NCI-H1436 treated with DMSO at 0.1 percent for 48 hours (cell line): ENCODE measurements at regions not wholly inside any gene's neighbourhood (a gene's known extent, or its start where the extent isn't known, plus 50 kb on each side); places are given as distances from the start of the nearest gene placed in this dataset.
"Not testable (repeated sequence)": the region's sequence is repeated elsewhere in the genome, so short reads cannot be mapped to it uniquely, and the experiment has no call there.

ENCODE experiments used
- DNase-seq: peaks from one replicate; lab custom pipeline; 2025; lab: John Stamatoyannopoulos, UW

DNA sequence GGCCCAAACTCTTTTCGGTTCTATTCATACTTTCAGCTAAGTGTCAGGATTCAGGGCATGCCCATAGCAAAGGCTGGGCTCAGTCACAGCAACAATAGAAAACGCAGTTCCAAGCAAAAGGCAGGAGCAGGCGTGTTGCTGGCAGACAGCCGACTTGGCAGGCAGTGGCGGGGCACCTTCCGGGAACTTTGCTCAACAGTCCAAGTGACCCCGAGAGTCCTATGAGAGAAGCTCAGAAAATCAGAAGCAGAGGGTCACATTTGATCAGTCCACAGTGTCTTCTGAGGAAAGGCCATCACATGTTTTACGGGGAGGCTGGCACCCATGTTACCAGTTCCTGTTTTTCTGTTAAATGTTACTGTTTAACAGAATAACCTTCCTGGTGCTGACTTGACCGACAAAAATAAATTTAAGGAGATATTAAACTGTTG is 115.0 kb downstream of the DACT1 start:
- no peak for DNase-seq

DNA sequence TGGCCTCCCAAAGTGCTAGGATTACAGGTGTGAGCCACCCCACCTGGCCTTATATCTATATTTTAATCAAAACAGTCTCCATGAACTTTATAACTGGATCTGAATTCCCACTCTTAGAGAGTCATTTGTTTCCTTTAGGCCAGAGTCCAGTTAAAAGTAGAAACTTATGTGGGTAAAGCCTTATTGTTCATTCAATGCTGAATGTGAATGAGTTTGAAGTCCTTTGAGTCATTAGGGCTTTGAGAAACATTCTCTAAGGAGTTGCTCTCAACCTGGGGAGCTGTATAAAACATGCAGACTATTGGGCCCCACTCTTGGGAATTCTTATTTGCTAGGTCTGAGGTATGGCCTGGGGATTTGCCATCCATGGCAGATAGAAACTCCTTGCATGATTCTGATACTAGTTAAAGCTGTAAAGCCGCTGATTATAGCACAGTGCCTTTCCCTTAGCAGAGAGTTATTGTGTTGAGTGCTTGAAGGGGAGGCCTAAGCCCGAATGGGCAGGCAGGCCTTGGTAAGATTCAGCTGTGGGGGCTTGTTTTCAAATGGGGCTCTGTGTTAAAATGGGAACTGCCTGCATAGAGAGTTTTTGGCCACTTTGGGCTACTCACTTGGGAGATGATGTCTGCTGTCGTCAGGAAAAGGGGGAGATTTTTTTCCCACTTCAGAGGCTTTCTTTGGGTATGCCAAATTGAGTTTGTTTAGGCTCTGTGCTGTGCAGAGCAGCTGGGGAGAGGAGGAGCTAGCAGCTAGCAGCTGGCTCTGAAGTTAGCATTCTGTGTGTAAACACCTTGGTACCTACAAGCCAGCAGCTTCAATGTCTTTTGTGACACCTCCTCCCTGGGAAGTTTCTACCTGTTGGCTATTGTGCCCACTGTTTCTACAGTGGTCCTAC is 117.5 kb downstream of the DACT1 start:
- DNase-seq: no peak

DNA sequence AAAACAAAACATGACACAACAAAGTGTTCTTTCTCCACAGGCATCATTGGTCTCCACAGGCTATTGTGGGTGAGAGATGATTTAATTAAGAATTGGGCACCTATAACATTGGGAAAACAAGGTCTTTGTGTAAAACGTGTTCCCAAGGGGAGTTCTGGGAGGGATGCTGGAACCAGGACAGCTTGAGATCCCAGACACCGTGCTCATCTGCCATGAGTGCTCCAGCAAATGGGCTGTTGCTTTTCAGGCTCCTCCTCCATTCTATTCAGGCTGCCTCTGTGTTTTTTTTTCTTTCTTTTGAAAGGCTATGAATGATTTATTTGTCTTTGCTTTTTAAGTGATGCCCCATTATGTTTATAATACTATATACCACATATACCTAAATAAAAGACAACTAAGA is 122.4 kb downstream of the DACT1 start:
- DNase-seq: no peak

DNA sequence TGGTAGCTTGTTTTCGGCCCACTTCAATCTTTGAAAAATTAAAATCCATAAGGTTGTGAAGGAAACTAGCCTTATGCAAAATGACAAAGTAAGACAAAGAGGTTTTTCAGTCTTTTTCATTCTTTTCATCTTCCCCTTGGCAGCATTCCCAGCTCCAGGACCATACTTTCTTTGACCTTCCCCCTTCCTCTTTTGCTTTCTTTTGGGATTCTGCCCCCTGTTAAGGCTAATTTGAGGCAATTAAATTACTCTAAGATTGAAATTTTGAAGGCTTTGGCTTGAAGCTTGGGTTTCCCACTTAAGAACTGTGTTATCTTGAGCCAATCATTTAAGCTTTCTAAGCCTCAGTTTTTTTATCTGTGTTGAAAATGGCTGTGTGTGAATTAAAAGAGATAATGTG is 124.9 kb downstream of the DACT1 start:
- DNase-seq: no peak

DNA sequence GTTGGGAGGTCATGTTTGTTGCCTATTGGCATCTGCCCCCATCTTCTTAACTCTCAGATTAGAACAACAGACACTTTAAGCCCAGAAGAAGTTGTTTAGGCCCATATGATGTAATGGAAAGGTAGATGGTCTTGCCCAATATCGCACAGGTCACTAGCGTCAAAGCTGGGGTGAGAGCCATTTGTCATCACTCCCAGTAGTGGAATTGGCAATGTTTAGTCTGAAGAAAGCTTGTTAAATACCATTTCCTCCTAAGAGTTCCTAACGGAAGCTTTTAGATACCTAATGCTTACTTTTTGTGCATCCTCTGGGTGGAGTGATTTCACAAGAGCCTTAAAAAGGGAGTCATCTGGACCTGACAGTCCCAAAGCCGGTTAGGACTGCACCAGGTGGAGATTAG is 125.4 kb downstream of the DACT1 start:
- no peak for DNase-seq

DNA sequence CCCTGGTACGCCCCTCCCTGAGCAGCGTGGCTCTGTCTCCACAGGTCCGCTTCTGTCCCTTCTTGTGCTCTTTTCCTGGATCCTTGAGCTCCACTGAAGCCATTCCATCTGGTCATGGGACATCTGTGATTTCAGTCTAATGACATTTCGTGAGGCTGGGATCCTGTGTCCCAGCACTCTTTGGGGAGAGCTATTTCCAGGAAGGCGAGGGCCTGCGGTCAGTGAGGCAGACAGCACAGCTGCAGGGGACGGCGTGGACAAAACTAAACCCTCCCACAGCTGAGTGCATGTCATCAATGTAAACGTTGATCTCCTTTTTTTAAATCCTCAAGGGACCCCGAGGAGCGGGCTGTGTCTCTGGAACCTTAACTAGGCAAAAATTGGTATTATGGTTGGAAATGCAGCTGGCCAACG is 127.7 kb downstream of the DACT1 start:
- DNase-seq: no peak

DNA sequence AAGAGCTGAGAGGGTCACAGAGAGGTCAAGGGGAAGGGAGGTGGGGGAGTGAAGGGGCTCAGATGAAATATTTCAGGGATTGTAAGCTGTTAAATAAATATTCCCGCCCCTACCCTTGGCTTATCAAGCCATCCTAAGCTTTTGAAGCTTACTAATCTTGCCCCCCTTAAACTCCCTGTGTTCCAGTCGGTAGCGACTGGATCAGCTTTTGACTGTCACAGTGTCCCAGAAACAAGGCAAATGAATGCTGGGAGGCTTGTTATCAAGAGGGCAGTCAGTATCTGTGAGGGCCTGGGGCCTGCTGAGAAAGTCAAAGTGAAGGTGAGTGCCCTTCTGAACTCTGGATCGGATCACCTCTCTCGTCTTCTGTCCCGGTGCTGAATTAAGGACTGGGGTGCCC is 128.1 kb downstream of the DACT1 start:
- DNase-seq: no peak

DNA sequence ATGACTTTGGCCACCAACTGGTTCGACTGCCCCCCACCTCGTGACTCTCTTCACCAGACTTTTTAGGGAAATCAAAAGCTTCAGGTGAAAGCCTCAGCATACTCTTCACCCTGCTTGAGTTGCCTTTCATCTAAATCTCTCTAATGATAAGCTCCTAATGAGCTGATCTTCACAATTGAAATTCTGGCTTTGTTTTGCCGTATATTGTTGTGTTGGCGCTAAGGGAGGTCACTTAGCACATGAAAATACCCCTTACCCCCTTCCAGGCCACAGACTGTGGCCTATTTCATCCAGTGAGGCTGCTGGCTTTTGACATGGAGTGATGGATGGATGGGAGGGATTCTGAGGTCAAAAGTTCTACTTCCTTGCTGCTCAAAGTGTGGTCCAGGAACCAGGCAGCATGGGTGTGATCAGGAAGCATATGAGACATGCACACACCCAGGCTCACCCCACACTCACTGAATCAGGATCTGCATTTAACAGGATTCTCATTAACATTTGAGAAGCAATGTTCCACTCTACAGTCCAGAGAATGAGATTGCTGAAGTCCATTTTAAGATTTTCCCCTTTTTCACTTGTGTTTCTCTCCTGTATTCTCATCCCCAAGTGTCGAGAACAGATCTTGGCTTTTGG is 131.4 kb downstream of the DACT1 start:
- no peak for DNase-seq

DNA sequence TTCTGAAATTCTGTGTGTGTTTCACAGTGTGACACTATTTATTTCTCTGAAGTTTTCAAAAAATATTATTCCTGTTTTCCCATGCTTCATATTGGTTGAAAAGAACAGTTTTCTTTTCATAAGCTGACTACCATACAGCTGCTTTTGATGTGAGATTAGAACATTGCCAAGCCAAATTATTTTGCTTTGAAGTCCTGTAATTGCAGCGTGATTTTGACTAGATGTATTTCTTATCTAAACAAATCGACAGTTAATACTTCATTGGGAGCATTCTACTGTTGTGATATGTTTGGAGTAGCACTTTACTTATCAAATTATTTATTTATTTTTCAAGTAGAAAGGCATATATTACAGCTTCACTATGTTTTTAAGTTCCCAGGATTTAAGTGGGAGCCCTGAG is 132.0 kb downstream of the DACT1 start:
- DNase-seq: no peak

DNA sequence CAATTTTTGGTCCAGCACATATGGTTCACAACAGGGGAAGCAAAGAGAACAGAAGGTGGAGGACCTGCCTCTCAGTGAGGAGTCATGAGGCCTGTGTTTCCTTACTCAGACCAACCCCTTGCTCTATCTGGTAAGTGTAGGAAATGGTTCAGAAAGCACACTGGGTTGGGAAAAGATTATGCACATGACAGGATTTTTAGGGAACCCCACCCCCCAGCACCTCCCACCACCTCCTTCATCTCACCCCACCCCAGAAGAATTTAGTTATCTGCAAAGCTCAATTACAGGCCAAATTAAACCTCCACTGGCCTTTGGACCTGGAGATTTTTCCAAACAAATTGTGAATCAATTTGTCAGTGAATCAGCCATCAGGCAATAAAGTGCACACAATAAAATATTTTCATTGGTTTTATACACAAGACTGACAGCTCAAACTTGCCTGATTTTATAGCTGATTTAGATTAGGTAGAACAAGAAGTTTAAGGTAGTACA is 132.8 kb downstream of the DACT1 start:
- no peak for DNase-seq

DNA sequence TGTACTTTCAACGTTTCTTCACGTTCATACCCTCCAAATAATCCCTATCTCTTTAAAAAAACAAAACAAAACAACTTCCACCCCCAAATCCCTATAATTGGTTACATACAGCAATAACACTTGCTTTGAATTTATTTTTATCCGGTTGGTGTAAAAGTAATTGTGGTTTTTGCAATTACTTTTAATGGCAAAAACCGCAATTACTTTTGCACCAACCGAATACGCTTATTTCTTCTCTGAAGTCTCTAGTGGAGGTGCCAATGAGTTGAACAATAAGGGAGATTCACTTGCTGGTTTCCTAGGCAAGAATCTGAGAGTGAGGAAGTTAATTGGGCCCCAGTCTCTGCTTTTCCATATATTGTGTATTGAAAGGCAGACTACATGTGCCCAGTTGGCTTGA is 133.3 kb downstream of the DACT1 start:
- no peak for DNase-seq

DNA sequence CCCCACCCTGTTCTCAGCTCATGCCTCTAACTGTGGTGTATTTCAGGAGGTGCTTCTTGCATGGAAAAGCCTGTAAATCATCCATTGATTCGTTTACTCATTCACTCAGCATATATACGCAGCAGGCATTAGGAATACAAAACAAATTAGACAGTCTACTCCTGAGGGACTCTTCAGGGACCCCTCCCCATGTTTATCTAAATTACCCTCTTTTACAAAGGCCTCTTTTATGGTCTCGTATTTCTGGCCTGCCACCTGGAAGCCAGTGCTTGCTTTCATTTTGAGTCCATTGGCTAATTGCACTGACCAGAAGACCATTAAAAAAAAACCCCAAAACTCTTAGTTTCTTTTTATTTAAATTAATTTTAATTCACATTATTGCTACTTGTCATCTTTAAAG is 134.4 kb downstream of the DACT1 start:
- DNase-seq: no peak

DNA sequence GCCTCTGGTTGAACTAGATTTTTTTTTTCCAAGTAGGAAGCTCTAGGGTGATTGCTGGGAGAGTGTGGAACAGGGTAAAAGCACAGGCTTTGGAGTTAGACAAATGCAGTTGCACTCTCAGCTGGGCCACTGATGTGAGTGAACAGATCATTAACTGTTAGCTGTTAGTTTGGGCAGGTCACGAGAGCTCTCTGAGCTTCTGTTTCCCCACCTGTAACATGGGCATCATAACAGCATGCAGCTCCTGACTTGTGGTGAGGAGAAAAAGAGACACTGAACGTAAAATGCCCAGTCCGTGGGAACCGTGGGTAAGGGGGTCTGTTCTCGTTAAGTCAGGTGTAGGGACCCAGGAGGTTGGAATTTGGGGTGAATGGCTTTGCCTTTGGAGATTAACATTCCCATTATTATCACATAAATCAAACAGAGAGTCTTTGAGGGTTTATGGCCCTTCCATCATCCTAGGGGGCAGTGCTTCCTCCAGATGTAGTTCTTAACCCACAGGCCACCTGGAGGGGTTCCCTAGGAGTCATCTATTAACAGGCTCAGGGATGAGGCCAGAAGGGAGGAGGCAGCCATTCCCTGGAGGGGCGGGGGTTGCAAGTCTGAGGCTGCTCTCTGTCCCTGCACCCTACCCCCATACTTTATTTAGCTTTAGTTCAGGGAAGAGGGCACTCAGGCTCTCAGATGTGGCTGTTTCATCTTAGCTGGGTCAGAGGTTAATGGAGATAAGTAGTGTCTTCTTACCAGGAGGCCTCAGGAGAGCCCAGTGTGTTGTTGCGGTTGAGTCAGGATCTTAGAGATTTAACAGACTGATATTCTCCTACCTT is 135.2 kb downstream of the DACT1 start:
- DNase-seq: no peak

DNA sequence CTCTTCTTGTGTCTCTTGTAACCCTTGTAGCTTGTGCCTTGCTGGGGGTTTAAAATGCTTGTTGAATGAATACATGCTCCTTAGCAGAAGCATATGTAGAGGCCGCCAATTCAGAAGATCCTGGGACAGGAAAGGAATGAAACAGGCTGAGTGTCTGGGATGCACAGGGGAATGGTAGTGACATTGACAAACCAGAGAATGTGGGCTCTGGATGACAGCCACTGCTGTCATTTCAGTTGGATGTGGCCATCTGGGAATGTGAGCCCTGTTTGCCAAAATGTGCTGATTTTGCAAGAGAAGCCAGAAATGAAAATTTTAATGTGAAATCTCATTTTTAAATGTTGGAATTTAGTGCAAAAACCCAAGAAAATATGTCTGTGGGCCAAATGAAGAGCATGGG is 136.8 kb downstream of the DACT1 start:
- no peak for DNase-seq

DNA sequence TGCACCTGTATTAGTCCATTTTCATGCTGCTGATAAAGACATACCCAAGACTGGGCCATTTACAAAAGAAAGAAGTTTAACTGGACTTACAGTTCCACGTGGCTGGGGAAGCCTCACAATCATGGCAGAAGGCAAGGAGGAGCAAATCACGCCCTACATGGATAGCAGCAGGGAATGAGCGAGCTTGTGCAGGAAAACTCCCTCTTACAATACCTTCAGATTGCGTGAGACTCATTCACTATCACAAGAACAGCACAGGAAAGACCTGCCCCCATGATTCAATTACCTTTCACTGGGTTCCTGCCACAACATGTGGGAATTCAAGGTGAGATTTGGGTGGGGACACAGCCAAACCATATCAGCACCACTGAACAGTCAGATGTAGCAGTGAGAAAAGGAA is 137.4 kb downstream of the DACT1 start:
- not testable (repeated sequence) for DNase-seq

DNA sequence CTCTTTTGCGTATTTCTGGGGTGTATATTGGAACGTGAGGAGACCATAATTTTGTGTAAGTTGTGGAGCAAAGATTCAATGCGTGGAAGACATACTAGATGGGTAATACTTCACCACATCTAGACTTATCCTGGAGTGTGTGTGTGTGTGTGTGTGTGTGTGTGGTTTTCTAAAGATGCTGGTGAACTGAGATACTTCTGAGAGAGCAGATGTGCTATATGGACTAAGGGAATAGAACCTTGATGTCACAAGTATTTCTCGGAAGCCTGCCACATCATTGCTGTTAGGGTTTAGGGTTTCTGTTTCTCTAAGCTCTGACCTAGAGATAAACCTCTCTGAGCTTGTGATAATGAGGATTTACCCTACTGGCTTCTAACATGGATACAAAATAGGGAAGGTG is 138.8 kb downstream of the DACT1 start:
- no peak for DNase-seq

DNA sequence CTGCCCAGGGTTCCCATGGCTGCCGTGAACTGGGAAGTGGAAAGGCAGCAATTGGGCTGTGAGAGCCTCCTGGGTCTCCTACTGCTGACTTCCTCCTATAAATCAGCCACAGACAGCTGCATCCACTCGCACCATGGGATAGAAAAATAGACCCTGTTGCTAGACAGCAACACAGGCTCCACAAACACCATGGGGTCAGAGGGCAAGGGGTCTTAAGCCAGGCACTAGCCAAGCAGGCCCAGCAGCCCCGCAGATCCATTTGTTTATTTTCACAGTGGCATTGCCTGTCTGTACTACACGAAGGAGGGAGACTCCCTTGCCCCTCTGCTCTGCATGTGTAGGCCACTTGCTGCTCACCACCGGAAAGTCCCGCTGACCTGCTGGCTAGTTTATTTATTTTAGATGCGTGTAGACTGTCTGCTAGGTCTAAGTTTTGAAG is 139.8 kb downstream of the DACT1 start:
- no peak for DNase-seq

DNA sequence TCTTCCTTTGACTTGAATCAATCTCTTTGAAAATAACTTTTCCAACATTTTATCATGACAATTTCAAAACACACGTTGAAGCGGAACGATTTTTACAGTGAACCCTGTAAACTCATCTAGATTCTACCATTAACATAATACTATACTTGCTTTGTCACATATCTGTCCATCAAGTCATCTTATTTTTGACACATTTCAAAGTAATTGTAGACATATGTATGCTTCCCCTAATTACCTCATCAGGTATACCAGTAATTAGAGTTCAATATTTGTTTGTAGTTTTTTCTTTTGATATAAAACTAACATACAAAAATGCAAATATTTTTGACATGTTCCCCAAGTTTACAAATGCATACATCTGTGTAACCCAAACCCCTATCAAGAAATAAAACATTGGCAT is 140.4 kb downstream of the DACT1 start:
- DNase-seq: no peak

DNA sequence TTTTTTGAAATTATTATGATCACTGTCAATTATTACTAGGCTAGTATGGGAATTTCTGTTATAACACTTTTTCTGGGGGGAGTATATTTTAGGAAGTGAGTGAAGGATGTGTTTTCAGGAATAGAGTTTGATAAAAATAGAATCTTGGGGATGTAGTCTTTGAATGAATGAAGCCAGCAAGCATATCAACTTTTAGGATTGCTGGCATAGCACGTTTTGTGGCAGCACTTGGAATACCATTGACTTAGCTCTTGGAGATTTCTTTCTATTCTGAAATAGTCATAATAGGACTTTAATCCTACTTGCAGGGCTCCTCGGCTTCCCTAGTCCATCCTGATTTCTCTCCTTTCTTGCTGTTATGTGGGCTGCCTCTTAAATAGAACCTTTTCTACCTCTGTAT is 141.6 kb downstream of the DACT1 start:
- DNase-seq: no peak

DNA sequence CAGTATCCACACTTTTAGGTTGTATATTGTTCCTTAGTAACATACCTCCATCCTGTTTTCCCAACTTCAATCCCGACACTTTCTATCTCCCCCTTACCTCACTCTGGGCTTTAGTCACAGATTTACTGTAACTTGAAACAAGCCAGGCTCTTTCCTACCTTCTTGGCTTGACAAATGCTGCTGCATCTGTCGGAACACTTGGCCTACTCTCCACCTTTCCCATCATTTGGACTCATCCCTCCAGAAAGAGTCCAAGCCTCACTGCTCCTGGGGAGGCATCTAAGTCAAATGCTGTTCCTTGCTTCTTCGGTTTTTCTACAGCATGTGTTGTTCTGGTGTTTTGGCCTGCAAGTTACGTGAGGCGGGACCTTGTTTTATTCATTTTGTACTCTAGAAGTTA is 142.4 kb downstream of the DACT1 start:
- DNase-seq: no peak

DNA sequence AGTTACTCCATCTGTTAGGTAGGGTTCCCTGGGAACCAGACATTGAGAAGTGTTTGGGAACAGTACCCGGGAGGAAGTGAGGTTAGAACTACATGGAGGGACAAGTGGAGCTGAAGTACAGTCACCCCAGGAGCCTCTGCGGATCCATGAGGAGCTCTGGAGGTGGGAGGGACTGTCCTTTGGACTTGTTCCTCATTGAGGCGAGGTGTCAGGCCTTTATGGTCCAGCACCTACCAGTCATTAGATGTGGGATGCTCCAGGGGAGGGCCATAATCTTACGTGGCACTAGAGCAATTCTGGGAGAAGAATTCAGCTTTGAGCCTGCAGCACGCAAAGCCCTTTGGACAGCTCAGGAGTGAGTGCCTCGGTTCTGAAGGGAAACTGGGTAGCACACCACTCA is 142.8 kb downstream of the DACT1 start:
- DNase-seq: no peak

DNA sequence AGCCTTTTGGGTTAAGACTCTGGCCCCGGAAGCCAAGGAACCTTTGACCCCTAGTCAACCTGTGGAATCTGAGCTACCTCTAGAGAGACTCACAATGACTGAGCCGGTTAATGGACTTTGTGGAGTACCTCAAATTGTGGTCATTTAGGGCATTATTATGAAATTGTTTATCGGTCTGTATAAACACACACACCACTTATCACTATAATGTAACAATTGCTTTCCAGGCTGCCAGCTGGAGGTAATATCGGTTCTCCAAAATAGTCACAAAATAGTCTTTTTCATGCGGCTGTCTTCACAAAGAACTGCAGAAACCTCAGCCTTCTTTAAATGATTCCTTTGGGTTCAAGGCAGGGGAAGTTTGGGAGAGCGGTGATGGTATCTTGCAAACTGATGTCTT is 144.2 kb downstream of the DACT1 start:
- DNase-seq: no peak
